Osteocyte (in vitro differentiated cells): ENCODE measurements at regions not wholly inside any gene's neighbourhood (a gene's known extent, or its start where the extent isn't known, plus 50 kb on each side); places are given as distances from the start of the nearest gene placed in this dataset.

Source experiments
- DNase-seq: peaks from one replicate; pipeline ENCODE4 v3.0.0; 2021; ENCODE audit warnings: mixed read lengths; ENCODE audit not compliant: unreplicated experiment; ENCODE audit errors: extremely low spot score
- H3K27ac Mint-ChIP-seq: one replicate; pipeline ENCODE4 v1.8.0; 2021; ENCODE audit warnings: mild to moderate bottlenecking, mixed read lengths; ENCODE audit not compliant: unreplicated experiment
- H3K27me3 Mint-ChIP-seq: one replicate; pipeline ENCODE4 v1.8.0; 2021; ENCODE audit warnings: mixed read lengths; ENCODE audit not compliant: unreplicated experiment
- H3K36me3 Mint-ChIP-seq: one replicate; pipeline ENCODE4 v1.8.0; 2021; ENCODE audit warnings: mixed read lengths; ENCODE audit not compliant: unreplicated experiment
- H3K4me1 Mint-ChIP-seq: one replicate; pipeline ENCODE4 v1.8.0; 2021; ENCODE audit warnings: mixed read lengths; ENCODE audit not compliant: unreplicated experiment
- H3K4me3 Mint-ChIP-seq: one replicate; pipeline ENCODE4 v1.8.0; 2021; ENCODE audit warnings: mild to moderate bottlenecking, moderate library complexity, mixed read lengths; ENCODE audit not compliant: unreplicated experiment
- H3K9me3 Mint-ChIP-seq: one replicate; pipeline ENCODE4 v1.8.0; 2021; ENCODE audit warnings: mixed read lengths; ENCODE audit not compliant: unreplicated experiment
- CTCF ChIP-seq: fragments of 200-600 bp; sonication (generic); IDR thresholded peaks from 2 replicates; pipeline ENCODE4 v1.5.0; 2021; ENCODE audit warnings: antibody characterized with exemption, mild to moderate bottlenecking, moderate library complexity

- Mint-ChIP-seq H3K4me1 (no peaks in the 10 kb centered on the region), H3K9me3 (peaks cover 4% of the 10 kb centered on the region), H3K27me3 (no peaks in the 10 kb centered on the region), H3K4me3 (no peak overlapping the region), H3K27ac (no peak overlapping the region), H3K36me3 (no peaks in the 10 kb centered on the region)
- no peak for TF ChIP-seq CTCF
- no peak for DNase-seq
Measured at GRCh38 chr6:96450082-96450769, 71.4 kb upstream of the UFL1 start.

- no peak for DNase-seq
- no peaks in the 10 kb centered on the region for H3K36me3 Mint-ChIP-seq
- no peak for TF ChIP-seq CTCF
- H3K4me3 Mint-ChIP-seq: no peak overlapping the region
- no peaks in the 10 kb centered on the region for H3K4me1 Mint-ChIP-seq
- peaks cover 2% of the 10 kb centered on the region for H3K9me3 Mint-ChIP-seq
- H3K27me3 Mint-ChIP-seq: no peaks in the 10 kb centered on the region
- H3K27ac Mint-ChIP-seq: no peak overlapping the region
Measured at GRCh38 chr6:96450770-96451130, 70.9 kb upstream of the UFL1 start.

- H3K9me3 Mint-ChIP-seq: no peaks in the 10 kb centered on the region
- TF ChIP-seq CTCF: no peak
- no peak overlapping the region for H3K4me3 Mint-ChIP-seq
Measured at GRCh38 chr6:96458771-96459170, 62.8 kb upstream of the UFL1 start.

GRCh38 chr6:96460052-96460700, 61.4 kb upstream of the UFL1 start:
- Mint-ChIP-seq H3K27me3 (peaks cover 8% of the 10 kb centered on the region), H3K27ac (no peak overlapping the region), H3K4me1 (no peaks in the 10 kb centered on the region), H3K9me3 (no peaks in the 10 kb centered on the region), H3K36me3 (no peaks in the 10 kb centered on the region), H3K4me3 (no peak overlapping the region)
- DNase-seq: no peak
- TF ChIP-seq CTCF: no peak

More at GRCh38 chr6:96458771-96459170, 62.8 kb upstream of the UFL1 start:
- Mint-ChIP-seq H3K4me1 (no peaks in the 10 kb centered on the region), H3K36me3 (no peaks in the 10 kb centered on the region), H3K27ac (no peak overlapping the region), H3K27me3 (peaks cover 8% of the 10 kb centered on the region)
- DNase-seq: no peak

GRCh38 chr6:96465321-96465903, 56.2 kb upstream of the UFL1 start:
- TF ChIP-seq CTCF: no peak
- H3K27me3 Mint-ChIP-seq: peaks cover 14% of the 10 kb centered on the region
- H3K36me3 Mint-ChIP-seq: no peaks in the 10 kb centered on the region
- H3K9me3 Mint-ChIP-seq: no peaks in the 10 kb centered on the region
- H3K27ac Mint-ChIP-seq: no peak overlapping the region
- H3K4me3 Mint-ChIP-seq: no peak overlapping the region
- no peak for DNase-seq
- no peaks in the 10 kb centered on the region for H3K4me1 Mint-ChIP-seq
